Stimulated activated naive CD8-positive, alpha-beta T cell treated with anti-CD3 and anti-CD28 coated beads, Interleukin-15, Interleukin-2, amounts not matched to agents 100 ng/mL and 50 ng/mL, for 24 hours (primary cell): ENCODE measurements at regions not wholly inside any gene's neighbourhood (a gene's known extent, or its start where the extent isn't known, plus 50 kb on each side); places are given as distances from the start of the nearest gene placed in this dataset.
A peak's percentile ranks its signal among the peaks of the same experiment; 100 is the strongest.
"Not testable (repeated sequence)": the region's sequence is repeated elsewhere in the genome, so short reads cannot be mapped to it uniquely, and the experiment has no call there.

Experiments used
- H3K27ac Mint-ChIP-seq: one replicate; pipeline ENCODE4 v1.8.0; 2021; ENCODE audit warnings: mild to moderate bottlenecking, mixed read lengths
- H3K27me3 Mint-ChIP-seq: one replicate; pipeline ENCODE4 v1.8.0; 2021; ENCODE audit warnings: mixed read lengths
- H3K36me3 Mint-ChIP-seq: one replicate; pipeline ENCODE4 v1.8.0; 2021; ENCODE audit warnings: low read depth, mixed read lengths
- H3K4me1 Mint-ChIP-seq: one replicate; pipeline ENCODE4 v1.8.0; 2021; ENCODE audit warnings: low read depth, mixed read lengths
- H3K4me3 Mint-ChIP-seq: one replicate; pipeline ENCODE4 v1.8.0; 2021; ENCODE audit warnings: mild to moderate bottlenecking, mixed read lengths
- H3K9me3 Mint-ChIP-seq: one replicate; pipeline ENCODE4 v1.8.0; 2021; ENCODE audit warnings: mixed read lengths

- no peak overlapping the region for H3K4me3 Mint-ChIP-seq
- H3K36me3 Mint-ChIP-seq, result peaks cover 21% of the 10 kb centered on the region
- H3K4me1 Mint-ChIP-seq, result peaks cover 35% of the 10 kb centered on the region
- H3K9me3 Mint-ChIP-seq, result no peaks in the 10 kb centered on the region
- H3K27ac Mint-ChIP-seq, result no peak overlapping the region
- no peaks in the 10 kb centered on the region for H3K27me3 Mint-ChIP-seq
Measured at GRCh38 chr14:89473569-89473968, 56.5 kb upstream of the FOXN3 start.

GRCh38 chr14:89470401-89470800, 53.4 kb upstream of the FOXN3 start:
- H3K36me3 Mint-ChIP-seq, result peaks cover 25% of the 10 kb centered on the region
- peaks cover 4% of the 10 kb centered on the region for H3K9me3 Mint-ChIP-seq
- H3K27ac Mint-ChIP-seq, result no peak overlapping the region
- H3K4me1 Mint-ChIP-seq, result peaks cover 42% of the 10 kb centered on the region
- no peak overlapping the region for H3K4me3 Mint-ChIP-seq
- H3K27me3 Mint-ChIP-seq, result no peaks in the 10 kb centered on the region

DNA sequence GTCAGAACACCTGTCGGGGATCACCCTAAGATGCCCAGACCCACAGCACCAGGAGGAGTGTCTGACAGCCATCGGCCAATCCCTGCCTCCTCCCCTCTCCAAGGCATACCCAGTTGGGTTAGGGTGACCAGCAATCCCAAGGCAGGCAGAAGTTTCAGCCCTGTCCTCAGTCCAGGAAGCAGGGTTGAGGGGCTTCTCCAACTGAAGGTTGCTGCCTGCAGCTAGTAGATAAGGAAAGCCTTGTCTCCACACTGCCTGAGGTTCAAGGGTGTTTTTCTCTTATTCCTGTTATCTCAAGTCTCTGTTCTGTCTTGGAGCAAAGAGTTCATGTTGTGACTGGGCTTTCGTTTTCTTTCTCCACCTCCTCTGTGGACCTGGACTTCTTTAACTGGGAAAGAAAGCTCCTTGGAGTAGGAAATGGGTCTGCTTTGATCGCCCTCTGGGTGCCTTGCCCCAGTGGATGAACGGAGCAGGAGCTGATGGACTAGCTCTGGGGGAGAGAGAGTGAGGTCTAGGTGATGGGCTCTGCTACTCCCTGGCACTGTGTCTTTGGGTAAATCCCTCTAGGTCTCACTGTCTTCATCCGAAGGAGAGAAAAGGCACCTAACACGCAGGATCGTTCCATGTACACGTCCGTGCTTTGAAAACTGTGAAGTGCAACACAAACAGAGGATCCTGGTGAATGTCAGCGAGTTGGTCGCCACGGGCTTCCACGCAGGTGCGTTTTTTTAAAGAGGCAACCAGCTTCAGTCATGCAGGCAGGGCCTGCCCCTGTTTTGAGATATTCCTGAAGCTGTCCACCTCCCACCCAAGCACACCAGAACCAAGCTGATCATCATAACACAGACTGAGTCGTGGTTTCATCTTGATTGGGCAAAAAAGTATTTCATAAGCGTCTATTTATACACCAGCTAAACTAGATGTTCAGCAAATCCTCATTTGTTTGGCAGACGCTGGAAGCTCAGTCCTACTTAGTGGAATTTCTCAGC, 52.5 kb upstream of the FOXN3 start:
- Mint-ChIP-seq H3K27ac (no peak overlapping the region), H3K27me3 (no peaks in the 10 kb centered on the region), H3K36me3 (peaks cover 25% of the 10 kb centered on the region), H3K4me1 (peaks cover 44% of the 10 kb centered on the region), H3K4me3 (no peak overlapping the region), H3K9me3 (peaks cover 4% of the 10 kb centered on the region)

DNA sequence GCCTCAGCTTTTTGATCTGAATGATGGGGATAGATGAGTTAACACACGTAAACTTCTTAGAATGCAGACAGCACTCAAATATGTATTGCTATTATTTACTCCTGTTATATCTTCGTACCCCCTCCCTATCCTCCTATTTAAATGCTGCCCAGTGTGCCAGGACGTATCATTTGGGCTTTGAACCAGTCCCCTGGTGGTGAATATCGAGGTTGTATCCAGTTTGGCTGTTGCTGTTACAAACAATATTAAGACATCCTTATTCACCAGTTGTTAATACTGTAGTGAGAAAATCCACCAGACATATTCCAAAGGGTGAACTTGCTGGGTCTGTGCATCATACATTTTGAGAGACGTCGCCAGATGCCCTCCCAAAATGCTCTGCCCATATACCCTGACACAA, 51.5 kb upstream of the FOXN3 start:
- Mint-ChIP-seq H3K4me1 (peaks cover 44% of the 10 kb centered on the region), H3K9me3 (peaks cover 4% of the 10 kb centered on the region), H3K4me3 (no peak overlapping the region), H3K27ac (no peak overlapping the region), H3K27me3 (no peaks in the 10 kb centered on the region), H3K36me3 (peaks cover 25% of the 10 kb centered on the region)

DNA sequence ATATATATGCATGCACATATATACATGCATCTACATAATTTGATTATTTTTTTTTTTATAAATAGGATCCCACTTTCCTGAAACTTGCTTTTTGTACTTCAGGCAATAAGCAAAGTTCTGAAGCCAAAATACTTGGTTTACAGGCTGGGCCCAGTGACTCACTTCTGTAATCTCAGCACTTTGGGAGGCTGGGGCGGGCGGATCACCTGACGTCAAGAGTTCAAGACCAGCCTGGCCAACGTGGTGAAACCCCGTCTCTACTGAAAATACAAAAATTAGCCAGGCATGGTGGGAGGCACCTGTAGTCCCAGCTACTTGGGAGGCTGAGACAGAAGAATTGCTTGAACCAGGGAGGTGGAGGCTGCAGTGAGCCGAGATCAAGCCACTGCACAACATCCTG, 51.0 kb upstream of the FOXN3 start:
- Mint-ChIP-seq H3K4me1 (peaks cover 44% of the 10 kb centered on the region), H3K36me3 (peaks cover 25% of the 10 kb centered on the region)
- H3K27ac Mint-ChIP-seq, H3K9me3 Mint-ChIP-seq, H3K4me3 Mint-ChIP-seq, H3K27me3 Mint-ChIP-seq: not testable (repeated sequence)

GRCh38 chr14:89466944-89467343, 49.9 kb upstream of the FOXN3 start:
- peaks cover 25% of the 10 kb centered on the region for H3K36me3 Mint-ChIP-seq
- peaks cover 49% of the 10 kb centered on the region for H3K4me1 Mint-ChIP-seq

More at GRCh38 chr14:89466944-89467343, 49.9 kb upstream of the FOXN3 start:
- peaks cover 4% of the 10 kb centered on the region for H3K9me3 Mint-ChIP-seq
- H3K4me3 Mint-ChIP-seq, result peak overlapping the region; percentile 47
- H3K27ac Mint-ChIP-seq, result peak overlapping the region; percentile 88
- H3K27me3 Mint-ChIP-seq, result no peaks in the 10 kb centered on the region
